GM12878 (cell line): ENCODE measurements at regions not wholly inside any gene's neighbourhood (a gene's known extent, or its start where the extent isn't known, plus 50 kb on each side); places are given as distances from the start of the nearest gene placed in this dataset.

ENCODE experiments used
- ATAC-seq: fragments of 200-7000 bp; cut with Tn5 transposase; 3 replicates; pipeline ENCODE4 v1.9.1; 2020; ENCODE audit warnings: mild to moderate bottlenecking, moderate library complexity
- BruUV-seq: library from RNA; stranded (reverse); fragments of 400-500 nt; replicated peaks from 2 replicates; lab custom pipeline; 2021; lab: Mats Ljungman, UMichigan
- CTCF ChIA-PET: fragments of 300-600 bp; sonication (Branson Sonifier 250); formaldehyde crosslinking; extraction: SDS; loops from one replicate; lab custom pipeline; 2021; ENCODE audit warnings: inconsistent platforms; lab: Yijun Ruan, JAX
- POLR2A ChIA-PET: fragments of 350-600 bp; formaldehyde crosslinking; extraction: SDS; loops from one replicate; lab custom pipeline; 2021; ENCODE audit warnings: inconsistent platforms; lab: Charles Lee
- RAD21 ChIA-PET: fragments of 300-600 bp; sonication (Branson Sonifier 250); formaldehyde crosslinking; loops from one replicate; lab custom pipeline; 2023; ENCODE audit warnings: antibody characterized with exemption; ENCODE audit not compliant: unreplicated experiment; lab: Charles Lee
- SMC1A ChIA-PET: fragments of 300-600 bp; sonication (Branson Sonifier 250); formaldehyde crosslinking; loops from one replicate; lab custom pipeline; 2023; ENCODE audit not compliant: unreplicated experiment, uncharacterized antibody; lab: Charles Lee
- DNase-seq: peaks from one replicate; pipeline ENCODE4 v3.0.0-alpha.2; 2011; ENCODE audit warnings: low read depth, low spot score
- FAIRE-seq: peaks from 3 replicates; lab custom pipeline; 2011; peaks lifted over from hg19 to GRCh38; lab: Jason Lieb, UNC
- H2AFZ ChIP-seq: 2 replicates; pipeline ENCODE4 v1.6.0; 2011; ENCODE audit warnings: low read depth, low read length, control low read depth; ENCODE audit not compliant: control insufficient read depth
- H3K27ac ChIP-seq: 2 replicates; pipeline ENCODE4 v1.5.1; 2011; ENCODE audit warnings: control low read depth; ENCODE audit not compliant: control insufficient read depth, insufficient read depth
- H3K27me3 ChIP-seq, 2 experiments: replicated peaks in 1 of 2; 2 replicates each; pipeline versions ENCODE4 v1.6.0 to v1.6.1; 2011; ENCODE audit warnings: low read length in 1 of 2; ENCODE audit not compliant: control insufficient read depth in 2 of 2, insufficient read depth in 2 of 2
- H3K36me3 ChIP-seq, 2 experiments: 2 replicates each; pipeline ENCODE4 v1.5.1; 2011; ENCODE audit warnings: low read length in 1 of 2; ENCODE audit not compliant: control insufficient read depth in 2 of 2, insufficient read depth in 2 of 2
- H3K4me1 ChIP-seq: 2 replicates; pipeline ENCODE4 v1.6.1; 2011; ENCODE audit warnings: mild to moderate bottlenecking, low read length, moderate library complexity, mixed read lengths; ENCODE audit not compliant: control insufficient read depth, insufficient read depth
- H3K4me2 ChIP-seq: 2 replicates; pipeline ENCODE4 v1.6.0; 2011; ENCODE audit warnings: control low read depth; ENCODE audit not compliant: control insufficient read depth, insufficient read depth
- H3K4me3 ChIP-seq: fragments of 200-600 bp; sonication (generic); 2 replicates; pipeline ENCODE4 v1.5.1; 2016
- H3K79me2 ChIP-seq: 2 replicates; pipeline ENCODE4 v1.6.0; 2011; ENCODE audit warnings: low read length; ENCODE audit not compliant: control insufficient read depth, insufficient read depth
- H3K9ac ChIP-seq: 2 replicates; pipeline ENCODE4 v1.8.0; 2011; ENCODE audit warnings: low read length, control low read depth, mixed read lengths; ENCODE audit not compliant: control insufficient read depth, insufficient read depth
- H3K9me3 ChIP-seq: replicated peaks from 3 replicates; pipeline ENCODE4 v1.5.1; 2011; ENCODE audit warnings: mild to moderate bottlenecking, low read length; ENCODE audit not compliant: control insufficient read depth, insufficient read depth
- H4K20me1 ChIP-seq: 2 replicates; pipeline ENCODE4 v1.6.0; 2011; ENCODE audit not compliant: control insufficient read depth, insufficient read depth
- EGR1 ChIP-seq, 2 experiments: IDR thresholded peaks; 1 replicate in 1 of 2; 2 replicates in 1 of 2; pipeline ENCODE4 v1.6.1; 2011 to 2012; ENCODE audit warnings: low read depth in 2 of 2, low read length in 2 of 2, borderline replicate concordance in 1 of 2, mild to moderate bottlenecking in 1 of 2, moderate library complexity in 1 of 2
- EP300 ChIP-seq, 2 experiments: fragments of 150-350 bp in 1 of 2; IDR thresholded peaks; 2 replicates each; pipeline ENCODE4 v1.6.1; 2011 to 2012; ENCODE audit warnings: low read depth in 2 of 2, low read length in 2 of 2, borderline replicate concordance in 1 of 2, improper control_type of control experiment in 1 of 2, inconsistent platforms in 1 of 2; ENCODE audit not compliant: control insufficient read depth in 1 of 2
- HDAC2 ChIP-seq: fragments of 200-600 bp; sonication (generic); IDR thresholded peaks from 2 replicates; pipeline ENCODE4 v1.6.1; 2017
- JUND ChIP-seq: IDR thresholded peaks from 2 replicates; pipeline ENCODE4 v1.6.1; 2012; ENCODE audit warnings: low read depth, mild to moderate bottlenecking, low read length, improper control_type of control experiment, moderate library complexity
- NFYB ChIP-seq: IDR thresholded peaks from 2 replicates; pipeline ENCODE4 v1.6.1; 2011; ENCODE audit warnings: low read depth, mild to moderate bottlenecking, low read length, improper control_type of control experiment, moderate library complexity; ENCODE audit not compliant: insufficient read depth
- PAX8 ChIP-seq: fragments of 450-650 bp; IDR thresholded peaks from 2 replicates; pipeline ENCODE4 v1.6.1; 2017; ENCODE audit warnings: mild to moderate bottlenecking, moderate library complexity
- POLR2A ChIP-seq: IDR thresholded peaks from 2 replicates; pipeline ENCODE4 v1.6.1; 2011; ENCODE audit warnings: low read depth, mild to moderate bottlenecking, low read length
- RELA ChIP-seq: fragments of 450-650 bp; IDR thresholded peaks from 2 replicates; pipeline ENCODE4 v1.8.0; 2014; ENCODE audit warnings: borderline replicate concordance; ENCODE audit not compliant: partially characterized antibody
- STAT3 ChIP-seq: IDR thresholded peaks from 2 replicates; pipeline ENCODE4 v1.6.1; 2011; ENCODE audit warnings: low read depth, low read length, improper control_type of control experiment
- TAF1 ChIP-seq: IDR thresholded peaks from 2 replicates; pipeline ENCODE4 v1.6.1; 2011; ENCODE audit warnings: mild to moderate bottlenecking, low read depth, low read length, borderline replicate concordance
- ZNF384 ChIP-seq: IDR thresholded peaks from 2 replicates; pipeline ENCODE4 v1.6.1; 2012; ENCODE audit warnings: low read depth, mild to moderate bottlenecking, low read length, improper control_type of control experiment, borderline replicate concordance
- WGBS: methylation state at CpG from one replicate; pipeline ENCODE4 v1.1.6; 2016; ENCODE audit warnings: low lambda C conversion rate; ENCODE audit not compliant: insufficient replicate concordance, insufficient coverage; ENCODE audit errors: missing lambda C conversion rate; 5-methylcytosine and 5-hydroxymethylcytosine counted together
- in situ Hi-C: fragments of 300-500 bp; cut with MboI; formaldehyde crosslinking; loops from 9 replicates; pipeline ENCODE4 v1.14.3; 2018; ENCODE audit warnings: mixed read lengths
- intact Hi-C: fragments of 100-400 bp; cut with micrococcal nuclease; formaldehyde crosslinking; loops from one replicate; pipeline ENCODE4 v1.14.2; 2022; ENCODE audit not compliant: unreplicated experiment
- TF ChIP-seq, protein P1 (sequence below): fragments of 150-350 bp; IDR thresholded peaks from 2 replicates; pipeline ENCODE4 v1.6.1; 2014; ENCODE audit warnings: mild to moderate bottlenecking, low read depth, low read length
- TF ChIP-seq, protein P2 (sequence below): IDR thresholded peaks from 2 replicates; pipeline ENCODE4 v1.6.1; 2012; ENCODE audit warnings: low read depth, low read length, improper control_type of control experiment
- TF ChIP-seq, protein P3 (sequence below): IDR thresholded peaks from 2 replicates; pipeline ENCODE4 v1.6.1; 2011; ENCODE audit warnings: borderline replicate concordance, low read depth, mild to moderate bottlenecking, moderate library complexity, mixed read lengths, low read length; ENCODE audit not compliant: insufficient read depth; ENCODE audit errors: extremely low read length

DNA sequence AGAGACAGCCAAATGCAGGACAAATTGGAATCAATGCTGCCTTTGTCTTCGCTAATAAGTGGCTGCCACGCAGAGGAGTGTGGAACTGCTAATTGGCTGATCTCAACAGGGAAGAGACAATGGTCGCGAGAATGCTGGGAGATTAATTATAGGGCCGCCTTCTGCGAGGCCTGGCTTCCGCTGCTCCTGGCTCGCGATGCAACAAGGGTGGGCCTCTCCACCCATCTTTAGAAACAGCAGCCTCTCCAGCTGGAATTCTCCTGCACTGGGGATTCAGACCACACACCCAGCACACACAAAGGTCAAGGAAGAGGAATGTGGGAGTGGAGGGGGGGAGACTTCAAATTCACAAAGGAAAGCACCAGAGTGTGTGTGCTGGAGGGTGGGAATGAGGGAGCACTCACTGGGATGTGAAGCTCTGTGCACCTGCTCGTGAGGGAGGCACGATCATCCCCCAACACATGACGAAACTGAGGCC lies 200.7 kb upstream of the GRIK3 start:
- CTCF ChIA-PET = no interaction called here
- POLR2A ChIA-PET = no interaction called here
- H3K4me1 ChIP-seq = 0 out of 2 replicates have a peak, but pooled peaks cover 3% of the 10 kb centered on the region
- peaks cover 0 to 4% of the 10 kb centered on the region in 2 experiments; a peak in 2 of 4 replicates for H3K27me3 ChIP-seq
- H3K79me2 ChIP-seq = no peaks in the 10 kb centered on the region
- no peak overlapping the region for H3K4me2 ChIP-seq
- SMC1A ChIA-PET = no interaction called here
- H2AFZ ChIP-seq = no peak overlapping the region
- no TSS peak for BruUV-seq
- WGBS = 56% methylated on average over 12 of the region's 12 CpGs
- in situ Hi-C loops (no loop called here), intact Hi-C loops (no loop called here)
- RAD21 ChIA-PET = no interaction called here
- H3K36me3 ChIP-seq = no peaks in the 10 kb centered on the region
- H3K4me3 ChIP-seq = no peak overlapping the region
- TF ChIP-seq NFYB (no peak), STAT3 (no peak), EP300 (IDR thresholded peaks at IDR 0.05; ENCODE audit: borderline replicate concordance in 1 of 2, control insufficient read depth in 1 of 2, low read depth in 2 of 2, low read length in 2 of 2) (no peak), PAX8 (no peak)
- TF ChIP-seq, protein P1, sequence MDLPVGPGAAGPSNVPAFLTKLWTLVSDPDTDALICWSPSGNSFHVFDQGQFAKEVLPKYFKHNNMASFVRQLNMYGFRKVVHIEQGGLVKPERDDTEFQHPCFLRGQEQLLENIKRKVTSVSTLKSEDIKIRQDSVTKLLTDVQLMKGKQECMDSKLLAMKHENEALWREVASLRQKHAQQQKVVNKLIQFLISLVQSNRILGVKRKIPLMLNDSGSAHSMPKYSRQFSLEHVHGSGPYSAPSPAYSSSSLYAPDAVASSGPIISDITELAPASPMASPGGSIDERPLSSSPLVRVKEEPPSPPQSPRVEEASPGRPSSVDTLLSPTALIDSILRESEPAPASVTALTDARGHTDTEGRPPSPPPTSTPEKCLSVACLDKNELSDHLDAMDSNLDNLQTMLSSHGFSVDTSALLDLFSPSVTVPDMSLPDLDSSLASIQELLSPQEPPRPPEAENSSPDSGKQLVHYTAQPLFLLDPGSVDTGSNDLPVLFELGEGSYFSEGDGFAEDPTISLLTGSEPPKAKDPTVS = no peak
- no peaks in the 10 kb centered on the region; the same call in 1 of the 2 replicates for H4K20me1 ChIP-seq
- H3K9me3 ChIP-seq = no peaks in the 10 kb centered on the region; the same call in 2 of the 3 replicates
- ATAC-seq = no peak
- H3K27ac ChIP-seq = no peak overlapping the region
- no peak overlapping the region for H3K9ac ChIP-seq
- no peak for DNase-seq
- no peak for FAIRE-seq

DNA sequence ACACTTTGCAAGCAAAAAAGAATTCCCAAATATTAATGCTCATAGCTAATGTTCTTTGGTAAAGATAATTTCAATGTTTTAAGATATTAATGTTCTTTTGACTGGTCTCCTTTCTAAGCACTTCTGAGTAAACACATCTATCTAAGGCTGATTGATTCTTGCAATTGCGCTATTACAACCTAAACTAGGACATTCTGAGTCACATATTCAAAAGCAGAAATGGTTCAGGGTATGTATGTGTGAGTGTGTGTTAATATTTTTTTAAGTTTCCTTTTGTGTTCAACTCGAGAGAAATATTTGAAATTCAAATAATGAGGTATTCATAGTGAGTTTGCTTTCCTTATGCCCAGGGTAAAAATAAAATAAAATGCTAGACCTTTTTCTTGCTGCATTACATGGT lies 203.6 kb upstream of the GRIK3 start:
- Histone ChIP-seq H3K36me3 (no peaks in the 10 kb centered on the region), H3K9me3 (no peaks in the 10 kb centered on the region), H3K4me3 (no peak overlapping the region), H3K9ac (no peak overlapping the region), H4K20me1 (no peaks in the 10 kb centered on the region; the same call in 1 of the 2 replicates), H3K79me2 (no peaks in the 10 kb centered on the region), H3K27me3 (peaks cover 0 to 4% of the 10 kb centered on the region in 2 experiments; a peak in 2 of 4 replicates), H3K4me2 (no peak overlapping the region), H3K4me1 (0 out of 2 replicates have a peak, but pooled peaks cover 3% of the 10 kb centered on the region), H2AFZ (no peak overlapping the region), H3K27ac (no peak overlapping the region)
- 0% methylated on average over 2 of the region's 2 CpGs for WGBS
- CTCF ChIA-PET = no interaction called here
- no peak for FAIRE-seq
- intact Hi-C loops (no loop called here), in situ Hi-C loops (no loop called here)
- BruUV-seq = no TSS peak
- POLR2A ChIA-PET = no interaction called here
- SMC1A ChIA-PET = no interaction called here
- peak; percentile 14; the same call in 1 of the 3 replicates for ATAC-seq
- RAD21 ChIA-PET = no interaction called here
- DNase-seq = peak; percentile 8
- TF ChIP-seq ZNF384 = no peak
- TF ChIP-seq JUND = no peak
- no peak for TF ChIP-seq EGR1 (IDR thresholded peaks at IDR 0.05; ENCODE audit: borderline replicate concordance in 1 of 2, low read depth in 2 of 2, low read length in 2 of 2)
- TF ChIP-seq HDAC2 = no peak
- no peak for TF ChIP-seq TAF1
- no peak for TF ChIP-seq POLR2A
- TF ChIP-seq, protein P2, sequence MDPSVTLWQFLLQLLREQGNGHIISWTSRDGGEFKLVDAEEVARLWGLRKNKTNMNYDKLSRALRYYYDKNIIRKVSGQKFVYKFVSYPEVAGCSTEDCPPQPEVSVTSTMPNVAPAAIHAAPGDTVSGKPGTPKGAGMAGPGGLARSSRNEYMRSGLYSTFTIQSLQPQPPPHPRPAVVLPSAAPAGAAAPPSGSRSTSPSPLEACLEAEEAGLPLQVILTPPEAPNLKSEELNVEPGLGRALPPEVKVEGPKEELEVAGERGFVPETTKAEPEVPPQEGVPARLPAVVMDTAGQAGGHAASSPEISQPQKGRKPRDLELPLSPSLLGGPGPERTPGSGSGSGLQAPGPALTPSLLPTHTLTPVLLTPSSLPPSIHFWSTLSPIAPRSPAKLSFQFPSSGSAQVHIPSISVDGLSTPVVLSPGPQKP = no peak
- no peak for TF ChIP-seq RELA
- TF ChIP-seq, protein P3, sequence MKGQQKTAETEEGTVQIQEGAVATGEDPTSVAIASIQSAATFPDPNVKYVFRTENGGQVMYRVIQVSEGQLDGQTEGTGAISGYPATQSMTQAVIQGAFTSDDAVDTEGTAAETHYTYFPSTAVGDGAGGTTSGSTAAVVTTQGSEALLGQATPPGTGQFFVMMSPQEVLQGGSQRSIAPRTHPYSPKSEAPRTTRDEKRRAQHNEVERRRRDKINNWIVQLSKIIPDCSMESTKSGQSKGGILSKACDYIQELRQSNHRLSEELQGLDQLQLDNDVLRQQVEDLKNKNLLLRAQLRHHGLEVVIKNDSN = no peak
